Spinal cord (tissue), 9 donors: ENCODE measurements at regions not wholly inside any gene's neighbourhood (a gene's known extent, or its start where the extent isn't known, plus 50 kb on each side); places are given as distances from the start of the nearest gene placed in this dataset.
"Not testable (repeated sequence)": the region's sequence is repeated elsewhere in the genome, so short reads cannot be mapped to it uniquely, and the experiment has no call there.

Experiments
- DNase-seq, 6 donors: peaks; one replicate each; pipeline versions ENCODE4 v3.0.0 to v3.0.0-alpha.2; 2013 to 2015; ENCODE audit warnings: low spot score in 6 of 6, low read depth in 4 of 6
- H3K27ac ChIP-seq: one replicate; pipeline ENCODE4 v1.5.1; 2013; ENCODE audit warnings: low read depth, low read length, control low read depth
- H3K27me3 ChIP-seq: one replicate; pipeline ENCODE4 v1.6.1; 2013; ENCODE audit warnings: low read length; ENCODE audit not compliant: control insufficient read depth, insufficient read depth
- H3K36me3 ChIP-seq: one replicate; pipeline ENCODE4 v1.6.1; 2013; ENCODE audit warnings: low read length; ENCODE audit not compliant: control insufficient read depth, insufficient read depth
- H3K4me1 ChIP-seq: one replicate; pipeline ENCODE4 v1.6.1; 2013; ENCODE audit warnings: low read length; ENCODE audit not compliant: control insufficient read depth, insufficient read depth
- H3K4me3 ChIP-seq: one replicate; pipeline ENCODE4 v1.5.1; 2013; ENCODE audit warnings: low read depth, low read length, control low read depth
- H3K9me3 ChIP-seq: one replicate; pipeline ENCODE4 v1.6.1; 2013; ENCODE audit warnings: low read length; ENCODE audit not compliant: control insufficient read depth, insufficient read depth
- WGBS: methylation state at CpG from one replicate; pipeline ENCODE4 v1.1.5; 2013; ENCODE audit warnings: missing lambda C conversion rate; ENCODE audit not compliant: insufficient coverage; 5-methylcytosine and 5-hydroxymethylcytosine counted together
- donor health status: healthy.

DNA sequence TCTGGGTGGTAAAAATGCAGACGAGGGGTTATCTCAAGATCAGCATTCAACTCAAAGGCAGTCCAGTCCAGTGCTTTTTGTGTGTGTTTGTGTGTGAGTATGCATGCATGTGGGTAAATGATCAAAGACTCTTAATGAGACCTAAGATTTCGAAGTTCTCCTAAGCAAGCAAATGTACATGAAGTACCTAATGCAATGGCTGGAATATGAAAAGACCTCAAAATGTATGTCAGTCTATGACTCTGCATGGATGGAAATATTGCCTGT is 151.0 kb upstream of the L3MBTL4 start:
- no peak overlapping the region for H3K4me3 ChIP-seq
- H3K36me3 ChIP-seq = no peaks in the 10 kb centered on the region
- H3K9me3 ChIP-seq = no peaks in the 10 kb centered on the region
- no peak overlapping the region for H3K27ac ChIP-seq
- no peak for DNase-seq
- H3K4me1 ChIP-seq = no peaks in the 10 kb centered on the region
- H3K27me3 ChIP-seq = no peaks in the 10 kb centered on the region
- whole genome bisulfite sequencing = 83% methylated on average over 1 of the region's 2 CpGs

DNA sequence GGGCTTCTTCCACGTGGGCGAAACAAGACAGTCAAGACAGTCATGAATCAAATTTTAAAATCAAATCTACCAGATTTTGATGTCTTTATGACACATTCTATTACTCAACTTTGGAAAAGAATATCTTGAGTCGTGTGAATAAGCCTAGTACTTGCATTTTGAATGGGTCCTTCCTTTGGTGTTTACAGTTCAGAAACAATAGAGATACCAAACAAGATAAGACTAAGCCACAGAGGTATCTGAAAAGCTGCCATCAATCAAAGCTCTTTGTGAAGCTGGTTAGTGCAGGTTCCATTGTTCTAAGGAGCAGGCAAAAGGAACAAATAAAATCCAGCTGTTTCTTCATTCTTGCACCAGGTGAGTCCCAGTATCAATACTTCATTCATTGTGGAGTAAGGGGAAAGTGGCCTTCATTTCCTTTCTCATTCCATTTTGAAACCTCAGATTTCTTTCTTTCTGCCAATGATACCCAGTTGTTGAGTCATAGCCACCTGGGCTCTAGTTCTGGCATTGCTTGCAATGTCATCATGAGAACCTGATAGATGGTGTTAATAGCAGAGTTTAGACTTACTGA is 151.7 kb upstream of the L3MBTL4 start:
- no peak for DNase-seq

DNA sequence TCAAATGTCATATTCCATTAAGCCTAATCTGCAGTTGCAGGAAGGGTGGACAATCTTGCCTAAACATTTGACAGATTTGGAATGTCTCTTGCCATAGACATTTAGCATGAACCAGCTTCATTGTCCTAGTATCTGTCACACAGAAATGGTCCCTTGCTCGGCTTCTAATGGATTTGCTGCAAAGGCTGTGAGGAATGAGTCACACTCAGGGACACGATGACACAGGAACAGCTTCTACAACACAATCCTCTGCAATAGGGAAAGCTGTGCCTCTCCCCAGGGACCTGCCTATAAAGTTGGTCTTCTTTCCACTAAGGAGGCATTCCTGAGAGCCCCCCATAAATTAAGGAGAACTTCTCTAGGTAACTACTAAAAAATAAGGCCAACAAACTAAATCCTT is 155.1 kb upstream of the L3MBTL4 start:
- Histone ChIP-seq H3K4me1 (no peaks in the 10 kb centered on the region), H3K36me3 (no peaks in the 10 kb centered on the region), H3K27ac (no peak overlapping the region), H3K4me3 (no peak overlapping the region), H3K9me3 (no peaks in the 10 kb centered on the region), H3K27me3 (no peaks in the 10 kb centered on the region)
- no peak for DNase-seq
- 44% methylated on average over 2 of the region's 2 CpGs for WGBS

More for the DNA sequence above, 151.7 kb upstream of the L3MBTL4 start:
- Histone ChIP-seq H3K36me3 (no peaks in the 10 kb centered on the region), H3K4me1 (no peaks in the 10 kb centered on the region), H3K27ac (no peak overlapping the region), H3K27me3 (no peaks in the 10 kb centered on the region), H3K9me3 (no peaks in the 10 kb centered on the region), H3K4me3 (no peak overlapping the region)
- WGBS = no CpG with 5 or more reads among the region's 3 CpGs

DNA sequence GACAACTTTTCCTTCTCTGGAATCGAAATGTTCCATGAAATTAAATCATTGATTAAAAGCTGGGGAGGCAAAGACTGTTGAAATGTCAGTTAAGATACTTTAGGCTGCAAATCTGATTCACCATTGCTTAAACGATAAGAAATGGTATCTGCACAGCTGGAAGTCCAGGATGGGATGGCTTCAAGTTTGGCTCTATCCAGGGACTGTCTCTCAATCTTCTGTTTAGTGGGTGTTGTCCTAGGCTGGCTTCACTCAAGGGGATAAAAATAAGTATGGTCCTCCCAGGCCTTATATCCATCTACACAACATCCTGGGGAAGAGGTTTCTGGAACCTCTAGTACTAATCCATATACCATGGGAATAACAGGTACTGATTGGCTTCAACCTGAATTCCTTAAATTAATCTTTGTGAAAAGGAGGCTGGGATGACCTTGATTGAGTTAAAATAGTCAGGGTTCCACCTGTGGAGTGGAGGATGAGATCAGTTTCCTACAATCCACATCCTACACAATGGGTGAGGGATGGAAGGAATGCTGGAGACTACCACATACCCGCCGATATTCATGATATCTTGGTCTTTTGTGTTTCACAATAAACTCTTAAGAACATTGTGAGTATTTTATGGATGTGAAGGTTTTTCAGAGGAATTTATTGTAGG is 156.0 kb upstream of the L3MBTL4 start:
- WGBS = 93% methylated on average over 2 of the region's 4 CpGs

DNA sequence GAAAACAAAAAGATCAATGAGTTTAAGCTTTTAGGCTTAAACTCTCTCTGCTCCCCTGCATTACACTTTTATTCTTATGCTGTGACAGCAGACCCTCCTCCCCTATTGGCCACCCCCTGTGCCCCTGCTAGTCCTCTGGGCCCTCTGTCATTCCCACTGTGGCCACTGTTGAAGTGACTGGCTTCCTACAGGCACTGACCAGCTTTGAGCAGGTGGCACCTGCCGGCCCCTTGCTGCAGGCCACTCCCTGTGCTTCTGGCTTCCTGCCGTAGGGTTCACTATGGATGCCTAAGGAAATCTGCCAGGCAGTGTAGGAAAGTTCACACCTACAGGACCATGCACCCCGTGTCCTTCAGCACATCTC is 156.5 kb upstream of the L3MBTL4 start:
- H3K4me3 ChIP-seq = no peak overlapping the region
- H3K9me3 ChIP-seq = no peaks in the 10 kb centered on the region
- 83% methylated on average over 3 of the region's 3 CpGs for WGBS
- no peak for DNase-seq
- no peaks in the 10 kb centered on the region for H3K4me1 ChIP-seq
- H3K27me3 ChIP-seq = no peaks in the 10 kb centered on the region
- no peak overlapping the region for H3K27ac ChIP-seq
- no peaks in the 10 kb centered on the region for H3K36me3 ChIP-seq

More for the DNA sequence above, 156.0 kb upstream of the L3MBTL4 start:
- Histone ChIP-seq H3K27me3 (no peaks in the 10 kb centered on the region), H3K4me1 (no peaks in the 10 kb centered on the region), H3K36me3 (no peaks in the 10 kb centered on the region), H3K27ac (no peak overlapping the region), H3K4me3 (no peak overlapping the region), H3K9me3 (no peaks in the 10 kb centered on the region)
- DNase-seq = no peak

DNA sequence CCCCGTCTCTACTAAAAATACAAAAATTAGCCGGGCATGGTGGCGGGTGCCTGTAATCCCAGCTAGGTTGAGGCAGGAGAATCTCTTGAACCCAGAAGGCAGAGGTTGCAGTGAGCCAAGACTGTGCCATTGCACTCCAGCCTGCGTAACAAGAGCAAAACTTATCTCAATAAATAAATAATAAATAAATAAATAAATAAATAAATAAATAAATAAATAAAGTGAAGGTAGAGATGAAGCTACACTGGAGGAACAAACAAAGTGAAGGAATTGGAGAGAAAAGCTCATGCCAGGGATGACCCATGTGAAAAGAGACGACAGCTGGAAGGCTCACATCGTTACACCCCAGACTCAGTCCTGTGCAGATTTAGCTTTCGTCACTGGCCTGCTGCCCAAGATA is 157.3 kb upstream of the ARHGAP28 start:
- H3K9me3 ChIP-seq, H3K4me1 ChIP-seq, H3K27me3 ChIP-seq, H3K4me3 ChIP-seq, H3K27ac ChIP-seq, DNase-seq, H3K36me3 ChIP-seq: not testable (repeated sequence)
- 94% methylated on average over 2 of the region's 7 CpGs for WGBS

DNA sequence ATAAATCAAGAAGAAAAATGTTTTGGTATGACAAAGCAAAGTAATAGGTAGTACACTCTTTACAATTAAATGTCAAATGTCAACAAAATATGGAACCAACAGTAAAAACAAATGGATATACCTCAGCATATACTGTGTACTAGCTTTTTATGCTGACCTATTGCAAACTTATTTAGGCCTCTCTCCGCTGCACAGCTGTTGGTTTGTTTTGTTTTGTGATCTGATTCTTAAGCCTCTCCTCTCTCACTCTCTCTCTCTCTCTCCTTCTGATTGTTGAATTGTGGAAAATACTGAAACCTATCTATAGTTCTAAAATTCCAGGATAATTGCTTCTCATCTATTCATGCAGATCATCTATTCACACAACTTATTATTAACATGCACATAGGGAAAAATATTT is 154.9 kb upstream of the ARHGAP28 start:
- H3K4me1 ChIP-seq = no peaks in the 10 kb centered on the region
- no peak for DNase-seq
- H3K9me3 ChIP-seq = no peaks in the 10 kb centered on the region
- no peaks in the 10 kb centered on the region for H3K36me3 ChIP-seq
- H3K27ac ChIP-seq = no peak overlapping the region
- H3K4me3 ChIP-seq = no peak overlapping the region
- WGBS = no CpG with 5 or more reads among the region's 1 CpG
- H3K27me3 ChIP-seq = no peaks in the 10 kb centered on the region

DNA sequence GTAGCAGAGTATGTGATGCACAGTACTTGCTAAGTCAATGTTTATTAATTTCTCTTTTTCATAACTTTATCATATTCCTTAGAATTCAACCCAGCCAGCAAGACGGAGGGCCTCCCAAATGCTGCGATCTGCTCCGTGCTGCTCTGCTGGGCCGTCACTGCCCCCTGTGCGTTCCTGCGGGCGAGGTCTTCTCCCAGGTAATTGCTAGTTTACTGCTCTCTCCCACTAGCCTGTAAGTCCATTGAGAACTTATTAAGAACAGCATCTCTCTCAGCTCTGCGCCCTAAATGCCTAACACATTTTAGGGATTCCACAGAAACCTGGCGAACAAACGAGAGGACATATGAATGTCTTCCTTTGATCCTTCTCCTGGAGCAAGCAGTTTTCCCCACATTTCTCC is 153.6 kb upstream of the ARHGAP28 start:
- no peak overlapping the region for H3K27ac ChIP-seq
- 92% methylated on average over 7 of the region's 10 CpGs for WGBS
- H3K4me1 ChIP-seq = no peaks in the 10 kb centered on the region
- H3K9me3 ChIP-seq = no peaks in the 10 kb centered on the region
- H3K4me3 ChIP-seq = no peak overlapping the region
- H3K36me3 ChIP-seq = no peaks in the 10 kb centered on the region
- no peak for DNase-seq
- no peaks in the 10 kb centered on the region for H3K27me3 ChIP-seq

DNA sequence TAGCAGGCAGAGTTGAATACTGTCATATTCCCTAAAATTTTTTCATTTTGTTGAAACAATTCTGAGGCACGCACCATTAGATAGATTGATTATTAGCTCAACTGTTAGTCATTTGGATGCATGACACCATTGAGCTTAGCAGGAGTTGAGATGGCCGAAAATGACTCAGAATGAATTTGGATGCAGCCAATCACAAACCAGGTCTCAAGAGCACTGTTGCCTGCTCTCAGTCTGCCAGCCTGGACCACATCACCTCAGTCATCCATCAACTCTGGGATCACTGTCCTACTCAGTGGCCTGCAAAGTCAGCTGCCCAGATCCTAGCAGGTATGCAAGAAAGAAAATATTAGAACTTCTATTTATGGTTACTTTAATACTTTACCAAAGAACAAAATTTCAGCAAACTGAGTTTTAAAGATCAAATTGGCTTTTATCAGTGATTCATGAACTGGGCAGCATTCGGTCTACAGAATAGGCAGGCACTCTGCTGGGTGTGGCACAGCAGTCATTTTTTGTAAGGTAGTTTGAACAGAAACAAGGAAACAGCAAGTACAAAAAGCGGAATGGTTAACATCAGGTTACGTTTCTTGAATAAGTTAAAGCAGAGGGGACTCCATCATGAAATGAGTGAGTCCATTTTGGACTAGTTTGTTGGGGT is 152.7 kb upstream of the ARHGAP28 start:
- Histone ChIP-seq H3K9me3 (no peaks in the 10 kb centered on the region), H3K27ac (no peak overlapping the region), H3K36me3 (no peaks in the 10 kb centered on the region), H3K27me3 (no peaks in the 10 kb centered on the region), H3K4me3 (no peak overlapping the region), H3K4me1 (no peaks in the 10 kb centered on the region)
- WGBS = 95% methylated on average over 4 of the region's 5 CpGs
- DNase-seq = peak in 1 of 6 donors; percentile 43

DNA sequence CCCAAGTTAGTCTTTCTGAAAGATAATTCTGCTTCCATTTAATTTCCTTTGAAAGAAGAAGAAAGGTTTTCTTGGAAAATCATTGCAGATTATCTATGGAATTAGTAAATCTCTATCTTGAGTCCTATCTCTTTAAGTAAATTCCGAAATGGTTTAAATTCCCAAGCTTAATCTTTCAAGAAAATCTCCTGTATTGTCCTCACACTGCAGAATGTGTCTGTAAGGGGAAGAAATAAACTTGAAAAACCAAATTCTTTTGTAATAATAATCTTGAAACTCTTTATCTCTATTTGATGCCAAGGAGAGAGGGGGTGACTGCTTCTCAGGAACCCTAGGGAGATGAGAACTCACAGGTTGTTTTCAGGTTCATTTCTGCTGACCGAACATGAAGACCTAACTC is 150.8 kb upstream of the ARHGAP28 start:
- Histone ChIP-seq H3K36me3 (no peaks in the 10 kb centered on the region), H3K27me3 (no peaks in the 10 kb centered on the region), H3K4me1 (no peaks in the 10 kb centered on the region), H3K4me3 (no peak overlapping the region), H3K27ac (no peak overlapping the region), H3K9me3 (no peaks in the 10 kb centered on the region)
- 100% methylated on average over 1 of the region's 2 CpGs for WGBS
- no peak for DNase-seq
